Endothelial cell of umbilical vein (primary cell): ENCODE measurements at regions not wholly inside any gene's neighbourhood (a gene's known extent, or its start where the extent isn't known, plus 50 kb on each side); places are given as distances from the start of the nearest gene placed in this dataset.

Experiments
- BruUV-seq: library from RNA; stranded (reverse); fragments of 400-500 nt; replicated peaks from 2 replicates; lab custom pipeline; 2021; lab: Mats Ljungman, UMichigan
- CTCF ChIA-PET: fragments of 300-600, 350-600 bp; sonication (Branson Sonifier 250); formaldehyde crosslinking; loops from one replicate; lab custom pipeline; 2021; ENCODE audit warnings: antibody characterized with exemption, inconsistent platforms; lab: Charles Lee
- POLR2A ChIA-PET: fragments of 300-600, 350-600 bp; sonication (Branson Sonifier 250); formaldehyde crosslinking; loops from one replicate; lab custom pipeline; 2021; ENCODE audit warnings: antibody characterized with exemption, inconsistent platforms; lab: Charles Lee
- DNase-seq: peaks from one replicate; pipeline ENCODE4 v3.0.0-alpha.2; 2011; ENCODE audit warnings: low read depth, low spot score
- FAIRE-seq: peaks from 2 replicates; lab custom pipeline; 2011; peaks lifted over from hg19 to GRCh38; lab: Jason Lieb, UNC
- H2AFZ ChIP-seq: 2 replicates; pipeline ENCODE4 v1.6.0; 2012; ENCODE audit warnings: low read depth, low read length, control low read depth, inconsistent platforms
- H3K27ac ChIP-seq: 2 replicates; pipeline ENCODE4 v1.5.1; 2011; ENCODE audit warnings: low read depth, mild to moderate bottlenecking, control low read depth, low read length, moderate library complexity; ENCODE audit not compliant: insufficient read depth
- H3K27me3 ChIP-seq, 2 experiments: 2 replicates each; pipeline versions ENCODE4 v1.6.0 to v1.6.1; 2011; ENCODE audit warnings: low read length in 2 of 2, mixed read lengths in 1 of 2; ENCODE audit not compliant: control insufficient read depth in 2 of 2, insufficient read depth in 2 of 2
- H3K36me3 ChIP-seq, 2 experiments: 2 replicates in 1 of 2; 3 replicates in 1 of 2; pipeline ENCODE4 v1.5.1; 2011; ENCODE audit warnings: low read length in 2 of 2, mild to moderate bottlenecking in 1 of 2, moderate library complexity in 1 of 2; ENCODE audit not compliant: control insufficient read depth in 2 of 2, insufficient read depth in 2 of 2; ENCODE audit errors: extremely low read depth in 1 of 2
- H3K4me1 ChIP-seq: 3 replicates; pipeline ENCODE4 v1.5.1; 2011; ENCODE audit warnings: mild to moderate bottlenecking, low read length; ENCODE audit not compliant: control insufficient read depth, insufficient read depth; ENCODE audit errors: extremely low read depth
- H3K4me2 ChIP-seq: 2 replicates; pipeline ENCODE4 v1.6.1; 2011; ENCODE audit warnings: low read length, control low read depth, mixed read lengths; ENCODE audit not compliant: insufficient read depth
- H3K4me3 ChIP-seq, 3 experiments: fragments of 200-600 bp in 1 of 3; sonication (generic), shearing (Covaris generic) in 1 of 3; replicated peaks in 1 of 3; 2 replicates each; pipeline ENCODE4 v1.5.1; 2011 to 2016; ENCODE audit warnings: control low read depth in 3 of 3, low read length in 3 of 3, mild to moderate bottlenecking in 2 of 3, inconsistent platforms in 1 of 3, low read depth in 1 of 3, moderate library complexity in 1 of 3; ENCODE audit not compliant: insufficient read depth in 1 of 3
- H3K79me2 ChIP-seq: 2 replicates; pipeline ENCODE4 v1.6.0; 2012; ENCODE audit warnings: low read length, inconsistent platforms; ENCODE audit not compliant: control insufficient read depth, insufficient read depth
- H3K9ac ChIP-seq: replicated peaks from 2 replicates; pipeline ENCODE3; 2011; ENCODE audit warnings: low read length, control low read depth; ENCODE audit not compliant: insufficient read depth; ENCODE audit errors: extremely low read depth
- H3K9me1 ChIP-seq: replicated peaks from 3 replicates; pipeline ENCODE4 v1.6.0; 2011; ENCODE audit warnings: mild to moderate bottlenecking, low read length; ENCODE audit not compliant: control insufficient read depth, insufficient read depth; ENCODE audit errors: extremely low read depth
- H3K9me3 ChIP-seq: replicated peaks from 2 replicates; pipeline ENCODE4 v1.5.1; 2012; ENCODE audit warnings: low read length, inconsistent platforms; ENCODE audit not compliant: control insufficient read depth, insufficient read depth
- H4K20me1 ChIP-seq: replicated peaks from 2 replicates; pipeline ENCODE3; 2011; ENCODE audit warnings: mild to moderate bottlenecking, low read length; ENCODE audit not compliant: control insufficient read depth, insufficient read depth; ENCODE audit errors: extremely low read depth
- CTCF ChIP-seq, 2 donors: IDR thresholded peaks; 1 replicate in 1 of 2; 2 replicates in 1 of 2; pipeline ENCODE4 v1.5.1; 2011; ENCODE audit warnings: low read length in 2 of 2, mild to moderate bottlenecking in 2 of 2, moderate library complexity in 2 of 2, control low read depth in 1 of 2, inconsistent platforms in 1 of 2, low read depth in 1 of 2; ENCODE audit not compliant: insufficient read depth in 1 of 2; ENCODE audit errors: extremely low read depth in 1 of 2
- EZH2 ChIP-seq: IDR thresholded peaks from 2 replicates; pipeline ENCODE4 v1.6.1; 2012; ENCODE audit warnings: borderline replicate concordance, low read depth, mild to moderate bottlenecking, moderate library complexity, low read length, inconsistent platforms; ENCODE audit not compliant: severe bottlenecking
- FOS ChIP-seq: IDR thresholded peaks from 2 replicates; pipeline ENCODE4 v1.6.1; 2011; ENCODE audit warnings: mild to moderate bottlenecking, low read length, moderate library complexity, borderline replicate concordance; ENCODE audit not compliant: insufficient read depth
- GATA2 ChIP-seq: IDR thresholded peaks from 2 replicates; pipeline ENCODE4 v1.7.0; 2011; ENCODE audit warnings: low read depth, mild to moderate bottlenecking, moderate library complexity, mixed read lengths, low read length; ENCODE audit not compliant: insufficient read length, insufficient read depth
- JUN ChIP-seq: IDR thresholded peaks from 2 replicates; pipeline ENCODE4 v1.6.1; 2011; ENCODE audit warnings: borderline replicate concordance, low read depth; ENCODE audit not compliant: insufficient read length, insufficient read depth
- MAX ChIP-seq: IDR thresholded peaks from 2 replicates; pipeline ENCODE4 v1.6.1; 2011; ENCODE audit not compliant: insufficient read depth, insufficient read length
- MYC ChIP-seq: IDR thresholded peaks from one replicate; pipeline ENCODE4 v1.6.1; 2011; ENCODE audit warnings: mild to moderate bottlenecking, low read depth, low read length
- POLR2A ChIP-seq: IDR thresholded peaks from 2 replicates; pipeline ENCODE4 v1.6.1; 2012; ENCODE audit warnings: low read depth, mild to moderate bottlenecking, control low read depth, low read length
- POLR2AphosphoS5 ChIP-seq: IDR thresholded peaks from 2 replicates; pipeline ENCODE4 v1.6.1; 2012; ENCODE audit warnings: low read depth, mild to moderate bottlenecking, control low read depth, low read length, moderate library complexity; ENCODE audit not compliant: insufficient read depth
- dilution Hi-C: fragments of 300-500 bp; cut with MboI; formaldehyde crosslinking; loops from one replicate; pipeline ENCODE4 v1.15.0; 2019; ENCODE audit warnings: low sequenced_read_pairs; ENCODE audit not compliant: extremely low pct_ligation_motif_present
- intact Hi-C: fragments of 100-400 bp; cut with micrococcal nuclease; formaldehyde crosslinking; loops from one replicate; pipeline ENCODE4 v1.10.0; 2022

DNA sequence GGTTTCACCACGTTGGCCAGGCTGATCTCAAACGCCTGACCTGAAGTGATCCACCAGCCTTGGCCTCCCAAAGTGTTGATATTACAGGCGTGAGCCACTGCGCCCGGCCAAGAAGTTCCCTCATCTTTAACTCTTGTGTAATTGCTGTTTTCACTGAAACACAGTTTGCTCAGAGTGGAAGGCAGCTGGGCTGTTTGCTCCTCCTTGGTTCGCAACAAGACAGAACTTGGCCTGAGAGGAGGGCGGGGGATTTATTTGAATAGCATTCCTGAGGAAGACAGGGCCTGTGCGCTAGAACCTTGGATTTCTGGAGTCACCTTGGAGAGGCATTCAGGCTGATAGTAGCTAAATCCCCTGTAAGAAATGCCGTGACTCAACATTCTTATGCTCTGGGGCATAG, 226.7 kb upstream of the MCTP2 start:
- Histone ChIP-seq H3K9ac (no peak overlapping the region), H3K79me2 (no peaks in the 10 kb centered on the region), H3K27me3 (no peaks in the 10 kb centered on the region), H3K4me1 (no peaks in the 10 kb centered on the region), H3K4me3 (no peak overlapping the region), H3K9me1 (no peaks in the 10 kb centered on the region), H4K20me1 (no peaks in the 10 kb centered on the region), H3K9me3 (no peaks in the 10 kb centered on the region), H3K4me2 (no peak overlapping the region), H3K27ac (no peak overlapping the region), H3K36me3 (no peaks in the 10 kb centered on the region), H2AFZ (no peak overlapping the region)
- dilution Hi-C loops, result no loop called here
- DNase-seq, result no peak
- CTCF ChIA-PET, result no interaction called here
- intact Hi-C loops, result no loop called here
- TF ChIP-seq JUN (no peak), MYC (no peak), POLR2A (no peak), MAX (no peak), CTCF (IDR thresholded peaks at IDR 0.05; ENCODE audit: extremely low read depth in 1 of 2, insufficient read depth in 1 of 2, low read depth in 1 of 2, low read length in 2 of 2) (no peak), POLR2AphosphoS5 (no peak), GATA2 (no peak), FOS (no peak), EZH2 (no peak)
- POLR2A ChIA-PET, result no interaction called here
- no TSS peak for BruUV-seq
- no peak for FAIRE-seq
